Keratinocyte (primary cell): ENCODE measurements at regions not wholly inside any gene's neighbourhood (a gene's known extent, or its start where the extent isn't known, plus 50 kb on each side); places are given as distances from the start of the nearest gene placed in this dataset.

Source experiments
- CTCF ChIP-seq, 3 experiments: IDR thresholded peaks in 1 of 3; conservative IDR thresholded peaks in 1 of 3; optimal IDR thresholded peaks in 1 of 3; 2 replicates in 2 of 3; 3 replicates in 1 of 3; pipeline versions ENCODE3 to v1.5.1; 2011; ENCODE audit warnings: low read length in 3 of 3, mild to moderate bottlenecking in 3 of 3, moderate library complexity in 2 of 3, control low read depth in 1 of 3, inconsistent platforms in 1 of 3; ENCODE audit not compliant: insufficient read depth in 2 of 3; ENCODE audit errors: extremely low read depth in 1 of 3
- EZH2 ChIP-seq: IDR thresholded peaks from one replicate; pipeline ENCODE4 v1.6.1; 2012; ENCODE audit warnings: inconsistent platforms, mild to moderate bottlenecking, low read length, moderate library complexity

- TF ChIP-seq CTCF (optimal IDR thresholded peaks at IDR 0.05 in 1 of 3, IDR thresholded peaks at IDR 0.05 in 1 of 3, conservative IDR thresholded peaks at IDR 0.05 in 1 of 3; ENCODE audit: extremely low read depth in 1 of 3, insufficient read depth in 2 of 3, low read length in 3 of 3), result no peak
- no peak for TF ChIP-seq EZH2
Observed at GRCh38 chr22:49400941-49401598, 426.6 kb downstream of the BRD1 start.
